Mesothelial cell of epicardium (in vitro differentiated cells): ENCODE measurements at regions not wholly inside any gene's neighbourhood (a gene's known extent, or its start where the extent isn't known, plus 50 kb on each side); places are given as distances from the start of the nearest gene placed in this dataset.
"Not testable (repeated sequence)": the region's sequence is repeated elsewhere in the genome, so short reads cannot be mapped to it uniquely, and the experiment has no call there.

Experiments used
- DNase-seq, 2 experiments: peaks; one replicate each; pipeline ENCODE4 v3.0.0; 2021; ENCODE audit warnings: low spot score in 2 of 2; ENCODE audit not compliant: unreplicated experiment in 2 of 2
- H3K27ac Mint-ChIP-seq: 2 replicates; pipeline ENCODE4 v1.8.0; 2021; ENCODE audit warnings: mixed read lengths
- H3K27me3 Mint-ChIP-seq: 2 replicates; pipeline ENCODE4 v1.8.0; 2021; ENCODE audit warnings: low read depth, mixed read lengths
- H3K36me3 Mint-ChIP-seq: 2 replicates; pipeline ENCODE4 v1.8.0; 2021; ENCODE audit warnings: mixed read lengths
- H3K4me1 Mint-ChIP-seq: 2 replicates; pipeline ENCODE4 v1.8.0; 2021; ENCODE audit warnings: mixed read lengths
- H3K4me3 Mint-ChIP-seq: 2 replicates; pipeline ENCODE4 v1.8.0; 2021; ENCODE audit warnings: mild to moderate bottlenecking, moderate library complexity, mixed read lengths
- H3K9me3 Mint-ChIP-seq: 2 replicates; pipeline ENCODE4 v1.8.0; 2021; ENCODE audit warnings: mixed read lengths
- CTCF ChIP-seq: fragments of 200-600 bp; sonication (generic); IDR thresholded peaks from one replicate; pipeline ENCODE4 v1.5.0; 2021; ENCODE audit warnings: antibody characterized with exemption; ENCODE audit not compliant: unreplicated experiment

GRCh38 chr7:152594801-152595200, 81.1 kb downstream of the XRCC2 start:
- no peak overlapping the region for H3K4me3 Mint-ChIP-seq
- no peaks in the 10 kb centered on the region for H3K27me3 Mint-ChIP-seq
- H3K4me1 Mint-ChIP-seq, result no peaks in the 10 kb centered on the region
- TF ChIP-seq CTCF, result no peak
- no peak for DNase-seq
- H3K9me3 Mint-ChIP-seq, result no peaks in the 10 kb centered on the region
- H3K27ac Mint-ChIP-seq, result no peak overlapping the region
- no peaks in the 10 kb centered on the region for H3K36me3 Mint-ChIP-seq

GRCh38 chr7:152591976-152592375, 84.0 kb downstream of the XRCC2 start:
- Mint-ChIP-seq H3K27ac (no peak overlapping the region), H3K36me3 (no peaks in the 10 kb centered on the region), H3K27me3 (no peaks in the 10 kb centered on the region), H3K4me1 (peaks cover 6% of the 10 kb centered on the region), H3K9me3 (no peaks in the 10 kb centered on the region), H3K4me3 (no peak overlapping the region)
- DNase-seq, result no peak
- no peak for TF ChIP-seq CTCF

GRCh38 chr7:152590481-152590880, 85.5 kb downstream of the XRCC2 start:
- Mint-ChIP-seq H3K9me3 (no peaks in the 10 kb centered on the region), H3K27ac (no peak overlapping the region), H3K4me1 (peaks cover 6% of the 10 kb centered on the region), H3K4me3 (no peak overlapping the region), H3K27me3 (no peaks in the 10 kb centered on the region), H3K36me3 (no peaks in the 10 kb centered on the region)
- DNase-seq, result no peak
- TF ChIP-seq CTCF, result no peak

GRCh38 chr7:152589821-152590220, 86.1 kb downstream of the XRCC2 start:
- H3K4me3 Mint-ChIP-seq, H3K36me3 Mint-ChIP-seq, DNase-seq, H3K4me1 Mint-ChIP-seq, H3K27me3 Mint-ChIP-seq, H3K27ac Mint-ChIP-seq, H3K9me3 Mint-ChIP-seq: not testable (repeated sequence)

- no peaks in the 10 kb centered on the region for H3K9me3 Mint-ChIP-seq
- DNase-seq, result no peak
- H3K4me1 Mint-ChIP-seq, result peaks cover 6% of the 10 kb centered on the region
- no peak overlapping the region for H3K4me3 Mint-ChIP-seq
- H3K36me3 Mint-ChIP-seq, result no peaks in the 10 kb centered on the region
- TF ChIP-seq CTCF, result no peak
- peak overlapping the region; percentile 71 for H3K27ac Mint-ChIP-seq
- H3K27me3 Mint-ChIP-seq, result no peaks in the 10 kb centered on the region
Measured at GRCh38 chr7:152588350-152588749, 87.6 kb downstream of the XRCC2 start.

- DNase-seq, result no peak
- Mint-ChIP-seq H3K27ac (peak overlapping the region; percentile 5), H3K4me3 (no peak overlapping the region), H3K9me3 (no peaks in the 10 kb centered on the region), H3K27me3 (no peaks in the 10 kb centered on the region), H3K4me1 (peaks cover 6% of the 10 kb centered on the region), H3K36me3 (no peaks in the 10 kb centered on the region)
- no peak for TF ChIP-seq CTCF
Measured at GRCh38 chr7:152587366-152587765, 88.6 kb downstream of the XRCC2 start.
